Activated CD8-positive, alpha-beta memory T cell treated with anti-CD3 and anti-CD28 coated beads, Interleukin-2, amount 50 U/mL, for 48 hours (primary cell): ENCODE measurements at regions not wholly inside any gene's neighbourhood (a gene's known extent, or its start where the extent isn't known, plus 50 kb on each side); places are given as distances from the start of the nearest gene placed in this dataset.
"Not testable (repeated sequence)": the region's sequence is repeated elsewhere in the genome, so short reads cannot be mapped to it uniquely, and the experiment has no call there.

Experiments
- DNase-seq: peaks from one replicate; pipeline ENCODE4 v3.0.0-alpha.2; 2020

- no peak for DNase-seq
Observed at GRCh38 chr2:8334866-8335325, 347.0 kb upstream of the ID2 start.

GRCh38 chr2:8335801-8336200 lies 346.1 kb upstream of the ID2 start:
- no peak for DNase-seq

- no peak for DNase-seq
Observed at GRCh38 chr2:8337321-8337720, 344.5 kb upstream of the ID2 start.

- no peak for DNase-seq
Observed at GRCh38 chr2:8342407-8342806, 339.4 kb upstream of the ID2 start.

GRCh38 chr2:8343031-8343430 lies 338.8 kb upstream of the ID2 start:
- DNase-seq: no peak

- no peak for DNase-seq
Observed at GRCh38 chr2:8344144-8345097, 337.4 kb upstream of the ID2 start.

- DNase-seq: no peak
Observed at GRCh38 chr2:8345200-8345599, 336.7 kb upstream of the ID2 start.

GRCh38 chr2:8346208-8346607 lies 335.6 kb upstream of the ID2 start:
- no peak for DNase-seq

GRCh38 chr2:8346706-8347430 lies 335.0 kb upstream of the ID2 start:
- no peak for DNase-seq

- not testable (repeated sequence) for DNase-seq
Observed at GRCh38 chr2:8348911-8349310, 332.9 kb upstream of the ID2 start.

GRCh38 chr2:8352296-8352695 lies 329.6 kb upstream of the ID2 start:
- DNase-seq: no peak

GRCh38 chr2:8352989-8353388 lies 328.9 kb upstream of the ID2 start:
- DNase-seq: no peak

- no peak for DNase-seq
Observed at GRCh38 chr2:8355102-8355859, 326.6 kb upstream of the ID2 start.

- DNase-seq: no peak
Observed at GRCh38 chr2:8357738-8358518, 323.9 kb upstream of the ID2 start.

- DNase-seq: no peak
Observed at GRCh38 chr2:8361930-8362329, 319.9 kb upstream of the ID2 start.

- DNase-seq: no peak
Observed at GRCh38 chr2:8363161-8363560, 318.7 kb upstream of the ID2 start.

- no peak for DNase-seq
Observed at GRCh38 chr2:8364668-8365067, 317.2 kb upstream of the ID2 start.

GRCh38 chr2:8365331-8365910 lies 316.4 kb upstream of the ID2 start:
- no peak for DNase-seq

- no peak for DNase-seq
Observed at GRCh38 chr2:8367833-8368232, 314.0 kb upstream of the ID2 start.

- no peak for DNase-seq
Observed at GRCh38 chr2:8368463-8368862, 313.4 kb upstream of the ID2 start.

- no peak for DNase-seq
Observed at GRCh38 chr2:8369522-8369921, 312.3 kb upstream of the ID2 start.

GRCh38 chr2:8370258-8370802 lies 311.5 kb upstream of the ID2 start:
- no peak for DNase-seq
